ENCODE measurements at regions not wholly inside any gene's neighbourhood (a gene's known extent, or its start where the extent isn't known, plus 50 kb on each side); places are given as distances from the start of the nearest gene placed in this dataset.
"Not testable (repeated sequence)": the region's sequence is repeated elsewhere in the genome, so short reads cannot be mapped to it uniquely, and the experiment has no call there.

GRCh38 chr5:178063277-178063676, 50.1 kb upstream of the N4BP3 start:
- H3K4me3 Mint-ChIP-seq, result no peak overlapping the region
- H3K27ac Mint-ChIP-seq, result no peak overlapping the region
- peaks cover 7% of the 10 kb centered on the region for H3K4me1 Mint-ChIP-seq
- no peaks in the 10 kb centered on the region for H3K9me3 Mint-ChIP-seq
- H3K36me3 Mint-ChIP-seq, result no peaks in the 10 kb centered on the region
- no peak for ATAC-seq
- H3K27me3 Mint-ChIP-seq, result peaks cover 14% of the 10 kb centered on the region

GRCh38 chr5:178058321-178059012, 54.9 kb upstream of the N4BP3 start:
- Mint-ChIP-seq H3K9me3 (no peaks in the 10 kb centered on the region), H3K4me1 (no peaks in the 10 kb centered on the region), H3K4me3 (no peak overlapping the region), H3K27me3 (no peaks in the 10 kb centered on the region), H3K36me3 (peaks cover 9% of the 10 kb centered on the region), H3K27ac (no peak overlapping the region)
- no peak for ATAC-seq

- ATAC-seq, result no peak
- H3K27me3 Mint-ChIP-seq, result no peaks in the 10 kb centered on the region
- H3K4me3 Mint-ChIP-seq, result no peak overlapping the region
- H3K36me3 Mint-ChIP-seq, result peaks cover 9% of the 10 kb centered on the region
- no peaks in the 10 kb centered on the region for H3K4me1 Mint-ChIP-seq
- no peaks in the 10 kb centered on the region for H3K9me3 Mint-ChIP-seq
- H3K27ac Mint-ChIP-seq, result no peak overlapping the region
Observed at GRCh38 chr5:178057839-178058238, 55.5 kb upstream of the N4BP3 start.

- Mint-ChIP-seq H3K4me1 (no peaks in the 10 kb centered on the region), H3K36me3 (peaks cover 9% of the 10 kb centered on the region), H3K9me3 (no peaks in the 10 kb centered on the region), H3K27ac (no peak overlapping the region), H3K27me3 (no peaks in the 10 kb centered on the region), H3K4me3 (no peak overlapping the region)
- no peak for ATAC-seq
Observed at GRCh38 chr5:178056935-178057334, 56.4 kb upstream of the N4BP3 start.

DNA sequence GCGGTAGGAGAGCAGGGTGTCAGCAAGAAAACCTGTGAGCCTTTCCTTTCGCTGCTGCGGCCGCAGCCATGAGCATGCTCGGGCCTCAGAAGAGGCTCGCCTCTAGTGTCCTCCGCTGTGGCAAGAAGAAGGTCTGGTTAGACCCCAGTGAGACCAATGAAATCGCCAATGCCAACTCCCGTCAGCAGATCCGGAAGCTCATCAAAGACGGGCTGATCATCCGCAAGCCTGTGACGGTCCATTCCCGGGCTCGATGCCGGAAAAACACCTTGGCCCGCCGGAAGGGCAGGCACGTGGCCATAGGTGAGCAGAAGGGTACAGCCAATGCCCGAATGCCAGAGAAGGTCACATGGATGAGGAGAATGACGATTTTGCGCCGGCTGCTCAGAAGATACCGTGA, 57.8 kb upstream of the N4BP3 start:
- not testable (repeated sequence) for H3K36me3 Mint-ChIP-seq, H3K27me3 Mint-ChIP-seq, H3K4me3 Mint-ChIP-seq, H3K4me1 Mint-ChIP-seq, ATAC-seq, H3K9me3 Mint-ChIP-seq, H3K27ac Mint-ChIP-seq

DNA sequence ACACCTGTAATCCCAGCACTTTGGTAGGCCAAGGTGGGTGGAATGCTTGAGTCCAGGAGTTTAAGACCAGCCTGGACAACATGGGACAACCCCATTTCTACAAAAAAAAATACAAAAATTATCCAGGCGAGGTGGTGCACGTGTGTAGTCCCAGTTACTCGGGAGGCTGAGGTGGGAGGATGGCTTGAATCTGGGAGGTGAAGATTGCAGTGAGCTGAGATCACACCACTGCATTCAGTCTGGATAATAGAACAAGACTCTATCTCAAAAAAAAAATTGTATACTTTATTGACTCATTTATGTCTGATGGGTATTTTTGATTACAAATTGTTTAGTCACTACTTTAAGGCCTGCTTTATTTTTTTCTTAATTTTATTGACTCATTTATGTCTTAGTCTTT, 56.0 kb upstream of the PROP1 start:
- not testable (repeated sequence) for H3K4me1 Mint-ChIP-seq, ATAC-seq, H3K27ac Mint-ChIP-seq, H3K27me3 Mint-ChIP-seq, H3K9me3 Mint-ChIP-seq, H3K4me3 Mint-ChIP-seq, H3K36me3 Mint-ChIP-seq

DNA sequence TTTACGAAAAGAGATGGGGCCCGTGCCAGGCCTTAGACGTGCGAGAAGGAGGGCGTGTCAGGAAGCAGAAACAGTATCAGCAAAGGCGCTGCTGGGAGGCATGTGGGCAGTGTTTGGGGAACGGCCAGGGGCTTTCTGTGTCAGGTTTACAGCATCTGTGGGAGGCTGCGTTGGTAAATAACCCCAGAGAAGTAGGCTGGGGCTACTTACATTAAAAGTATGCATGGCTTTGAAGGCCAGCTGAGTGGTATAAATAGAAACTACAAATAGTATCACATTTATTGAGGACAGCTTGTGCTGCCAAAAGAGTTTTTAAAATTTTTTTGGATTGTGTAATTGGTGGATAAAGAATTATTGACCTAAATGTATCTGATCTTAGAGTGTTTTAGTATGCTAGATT, 54.8 kb upstream of the PROP1 start:
- not testable (repeated sequence) for H3K4me3 Mint-ChIP-seq, H3K27ac Mint-ChIP-seq, H3K36me3 Mint-ChIP-seq, ATAC-seq, H3K9me3 Mint-ChIP-seq, H3K27me3 Mint-ChIP-seq, H3K4me1 Mint-ChIP-seq

GRCh38 chr5:178047943-178048342, 51.9 kb upstream of the PROP1 start:
- not testable (repeated sequence) for H3K27ac Mint-ChIP-seq, H3K4me1 Mint-ChIP-seq, H3K27me3 Mint-ChIP-seq, ATAC-seq, H3K36me3 Mint-ChIP-seq, H3K9me3 Mint-ChIP-seq, H3K4me3 Mint-ChIP-seq

DNA sequence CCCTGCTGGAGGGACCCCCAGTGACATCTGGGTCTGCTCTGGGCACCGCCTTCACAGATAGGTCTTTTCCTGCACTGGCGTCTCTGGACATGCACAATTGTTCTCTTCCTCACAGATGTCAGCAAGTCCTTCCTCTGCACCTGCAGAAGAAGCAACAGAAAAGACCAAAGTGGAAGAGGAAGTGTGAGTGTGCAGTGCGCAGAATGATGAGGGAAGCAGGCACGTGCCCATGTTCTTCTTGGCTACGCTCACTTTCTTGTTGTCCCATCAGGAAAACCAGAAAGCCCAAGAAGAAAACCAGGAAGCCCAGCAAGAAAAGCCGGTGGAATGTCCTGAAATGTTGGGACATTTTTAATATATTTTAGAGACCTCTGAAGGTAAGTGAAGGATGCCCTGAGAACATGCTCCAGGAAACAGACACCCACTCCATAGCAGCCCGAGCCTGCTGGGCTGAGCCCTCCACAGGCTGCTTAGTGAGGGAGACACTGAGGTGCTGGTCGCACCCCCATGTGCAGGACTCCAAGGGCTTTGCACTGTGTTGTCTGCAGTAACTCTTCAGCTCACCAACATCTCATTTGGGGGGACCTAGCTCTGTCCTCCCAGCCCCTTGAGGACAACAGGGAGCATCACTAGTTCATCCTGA, 50.8 kb upstream of the PROP1 start:
- Mint-ChIP-seq H3K4me3 (peak overlapping the region; percentile 24), H3K27ac (peak overlapping the region; percentile 80)
- not testable (repeated sequence) for H3K27me3 Mint-ChIP-seq, H3K36me3 Mint-ChIP-seq, H3K9me3 Mint-ChIP-seq, H3K4me1 Mint-ChIP-seq
- ATAC-seq, result peak; percentile 70

DNA sequence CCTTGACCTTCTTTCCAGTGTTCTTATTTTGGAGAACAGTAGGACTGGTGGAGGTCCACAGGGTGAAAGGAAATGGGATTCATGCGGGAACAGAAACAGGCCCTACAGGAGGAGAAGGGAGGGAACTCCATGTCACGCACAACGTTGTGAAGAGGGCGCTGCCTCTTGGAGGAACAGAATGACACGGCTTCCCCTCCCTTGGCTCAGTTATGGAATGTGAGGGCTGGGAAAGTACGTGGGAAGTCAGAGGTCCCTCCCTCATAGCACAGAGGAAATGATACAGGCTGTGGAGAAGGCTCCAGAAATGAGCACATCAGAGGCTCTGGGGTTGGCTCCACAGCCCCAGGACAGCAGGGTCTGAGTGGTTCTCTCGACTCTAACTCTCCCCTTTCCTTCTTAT, 49.9 kb upstream of the PROP1 start:
- not testable (repeated sequence) for ATAC-seq, H3K9me3 Mint-ChIP-seq, H3K27ac Mint-ChIP-seq, H3K4me3 Mint-ChIP-seq, H3K36me3 Mint-ChIP-seq, H3K4me1 Mint-ChIP-seq, H3K27me3 Mint-ChIP-seq
